Occipital lobe (tissue), 2 donors: ENCODE measurements at regions not wholly inside any gene's neighbourhood (a gene's known extent, or its start where the extent isn't known, plus 50 kb on each side); places are given as distances from the start of the nearest gene placed in this dataset. TPM values are rescaled to one million over a fixed set of nuclear protein-coding genes. Genes with fewer than 3 reads are reported as not detected.

Experiments
- DNase-seq: peaks from one replicate; lab custom pipeline; 2025; lab: John Stamatoyannopoulos, UW
- small RNA-seq: library from RNA; depleted of rRNA; stranded (forward); fragments of <200 nt; gene quantifications from one replicate; pipeline ENCODE3, GENCODE V24; 2014

- DNase-seq = no peak
These were observed 140.1 kb downstream of the ZDHHC20 start for GRCh38 chr13:21318891-21319532.

GRCh38 chr13:21319869-21320641, 139.0 kb downstream of the ZDHHC20 start:
- DNase-seq = no peak

GRCh38 chr13:21320642-21321034, 138.5 kb downstream of the ZDHHC20 start:
- no peak for DNase-seq

- no peak for DNase-seq
These were observed 137.8 kb downstream of the ZDHHC20 start for GRCh38 chr13:21321269-21321668.

- DNase-seq = peak; percentile 6
These were observed 136.7 kb downstream of the ZDHHC20 start for GRCh38 chr13:21322327-21322965.

Small RNA genes lying in the stretch of these regions (small RNA-seq; reads per million reads assigned to genes)
- not detected for gene AL158032.2
